HCT116 (cell line): ENCODE measurements at regions not wholly inside any gene's neighbourhood (a gene's known extent, or its start where the extent isn't known, plus 50 kb on each side); places are given as distances from the start of the nearest gene placed in this dataset.

Experiments used
- ATAC-seq: fragments of 200-7000 bp; cut with Tn5 transposase; 2 replicates; pipeline ENCODE4 v1.9.1; 2020; ENCODE audit warnings: mild to moderate bottlenecking, moderate library complexity
- BruUV-seq: library from RNA; stranded (reverse); fragments of 400-500 nt; replicated peaks from 2 replicates; lab custom pipeline; 2021; lab: Mats Ljungman, UMichigan
- CTCF ChIA-PET: fragments of 300-600 bp; sonication (Branson Sonifier 250); formaldehyde crosslinking; loops from one replicate; lab custom pipeline; 2021; ENCODE audit warnings: antibody characterized with exemption; lab: Charles Lee
- POLR2A ChIA-PET: fragments of 300-600, 350-600 bp; sonication (Branson Sonifier 250); formaldehyde crosslinking; loops from one replicate; lab custom pipeline; 2021; ENCODE audit warnings: antibody characterized with exemption; lab: Charles Lee
- RAD21 ChIA-PET, 2 experiments: fragments of 300-600 bp; sonication (Branson Sonifier 250); formaldehyde crosslinking; loops; one replicate each; lab custom pipeline; 2023; ENCODE audit warnings: low total read pairs in 2 of 2; ENCODE audit not compliant: uncharacterized antibody in 2 of 2, unreplicated experiment in 2 of 2, low non-redundant PET in 1 of 2; lab: Charles Lee
- DNase-seq: peaks from one replicate; pipeline ENCODE4 v3.0.0-alpha.2; 2010; ENCODE audit warnings: low read depth, low spot score
- H2AFZ ChIP-seq: fragments of 200-600 bp; shearing (Covaris generic), sonication (generic); 2 replicates; pipeline ENCODE4 v1.6.1; 2017; ENCODE audit warnings: low read depth, mixed run types, mixed read lengths, antibody characterized with exemption, low read length; ENCODE audit not compliant: poor library complexity, severe bottlenecking
- H3K27ac ChIP-seq: 2 replicates; pipeline ENCODE4 v1.5.1; 2012; ENCODE audit warnings: low read depth, low read length
- H3K27me3 ChIP-seq: fragments of 200-600 bp; sonication (generic); 2 replicates; pipeline ENCODE4 v1.6.1; 2016; ENCODE audit warnings: mixed run types, low read length, mixed read lengths; ENCODE audit not compliant: insufficient read depth
- H3K36me3 ChIP-seq, 2 experiments: fragments of 200-500 bp in 1 of 2; fragments of 200-600 bp in 1 of 2; sonication (Bioruptor generic) in 1 of 2; sonication (generic) in 1 of 2; 2 replicates each; pipeline versions ENCODE4 v1.5.1 to v1.6.1; 2014 to 2016; ENCODE audit warnings: low read length in 2 of 2, inconsistent platforms in 1 of 2, mixed read lengths in 1 of 2, mixed run types in 1 of 2; ENCODE audit not compliant: insufficient read depth in 2 of 2, control insufficient read depth in 1 of 2
- H3K4me1 ChIP-seq, 2 experiments: fragments of 200-600 bp in 1 of 2; sonication (generic) in 1 of 2; 2 replicates each; pipeline versions ENCODE4 v1.5.1 to v1.6.1; 2012 to 2017; ENCODE audit warnings: low read length in 2 of 2, inconsistent platforms in 1 of 2, mild to moderate bottlenecking in 1 of 2, mixed read lengths in 1 of 2, mixed run types in 1 of 2, moderate library complexity in 1 of 2; ENCODE audit not compliant: insufficient read depth in 2 of 2, control insufficient read depth in 1 of 2
- H3K4me2 ChIP-seq: fragments of 200-600 bp; sonication (generic); 2 replicates; pipeline ENCODE4 v1.6.1; 2017; ENCODE audit warnings: mixed run types, low read length, mixed read lengths
- H3K4me3 ChIP-seq, 2 experiments: fragments of 200-600 bp in 1 of 2; sonication (generic) in 1 of 2; replicated peaks in 1 of 2; 2 replicates each; pipeline ENCODE4 v1.5.1; 2011 to 2016; ENCODE audit warnings: low read length in 2 of 2, control low read depth in 1 of 2, low read depth in 1 of 2, mild to moderate bottlenecking in 1 of 2, mixed read lengths in 1 of 2, mixed run types in 1 of 2
- H3K79me2 ChIP-seq: fragments of 200-600 bp; sonication (generic); 2 replicates; pipeline ENCODE4 v1.6.1; 2017; ENCODE audit warnings: mild to moderate bottlenecking, mixed run types, low read length, moderate library complexity, mixed read lengths; ENCODE audit not compliant: insufficient read depth
- H3K9ac ChIP-seq: fragments of 200-600 bp; sonication (generic); 2 replicates; pipeline ENCODE4 v1.6.1; 2016; ENCODE audit warnings: low read length, mixed read lengths
- H3K9me2 ChIP-seq: fragments of 200-600 bp; sonication (generic), shearing (Covaris generic); 2 replicates; pipeline ENCODE4 v1.6.1; 2017; ENCODE audit warnings: mixed run types, mild to moderate bottlenecking, moderate library complexity; ENCODE audit not compliant: insufficient read depth
- H3K9me3 ChIP-seq, 2 experiments: fragments of 200-500 bp in 1 of 2; fragments of 200-600 bp in 1 of 2; sonication (Bioruptor generic) in 1 of 2; sonication (generic) in 1 of 2; 2 replicates each; pipeline ENCODE4 v1.6.1; 2014 to 2017; ENCODE audit warnings: low read length in 2 of 2, mixed read lengths in 2 of 2, inconsistent platforms in 1 of 2, low read depth in 1 of 2, mild to moderate bottlenecking in 1 of 2, mixed run types in 1 of 2, moderate library complexity in 1 of 2; ENCODE audit not compliant: control insufficient read depth in 1 of 2, insufficient read depth in 1 of 2
- H4K20me1 ChIP-seq: fragments of 200-600 bp; sonication (generic), shearing (Covaris generic); 2 replicates; pipeline ENCODE4 v1.6.1; 2017; ENCODE audit warnings: mixed run types, mild to moderate bottlenecking, moderate library complexity; ENCODE audit not compliant: insufficient read depth
- ATF3 ChIP-seq: IDR thresholded peaks from 2 replicates; pipeline ENCODE4 v1.6.1; 2012
- CEBPB ChIP-seq: IDR thresholded peaks from 2 replicates; pipeline ENCODE4 v1.6.1; 2012; ENCODE audit warnings: low read depth
- CTCF ChIP-seq, 3 experiments: fragments of 200-600 bp in 1 of 3; sonication (generic) in 1 of 3; IDR thresholded peaks in 2 of 3; conservative IDR thresholded peaks in 1 of 3; 2 replicates each; pipeline ENCODE4 v1.5.1; 2012 to 2017; ENCODE audit warnings: low read depth in 2 of 3, low read length in 2 of 3, antibody characterized with exemption in 1 of 3, borderline replicate concordance in 1 of 3, control low read depth in 1 of 3, mild to moderate bottlenecking in 1 of 3, mixed read lengths in 1 of 3, mixed run types in 1 of 3, moderate library complexity in 1 of 3; ENCODE audit not compliant: insufficient read depth in 1 of 3
- EZH2 ChIP-seq: fragments of 200-600 bp; sonication (generic); IDR thresholded peaks from 2 replicates; pipeline ENCODE4 v1.6.1; 2017; ENCODE audit warnings: antibody characterized with exemption, mixed run types
- FOSL1 ChIP-seq: IDR thresholded peaks from 2 replicates; pipeline ENCODE4 v1.6.1; 2012; ENCODE audit warnings: low read depth
- POLR2A ChIP-seq: IDR thresholded peaks from 2 replicates; pipeline ENCODE4 v1.7.0; 2011; ENCODE audit warnings: borderline replicate concordance; ENCODE audit not compliant: insufficient read depth, insufficient read length; ENCODE audit errors: extremely low read depth
- RAD21 ChIP-seq: IDR thresholded peaks from 2 replicates; pipeline ENCODE4 v1.6.1; 2012; ENCODE audit warnings: low read depth, mild to moderate bottlenecking
- REST ChIP-seq: IDR thresholded peaks from 2 replicates; pipeline ENCODE4 v1.6.1; 2012; ENCODE audit warnings: low read depth
- SIN3A ChIP-seq: IDR thresholded peaks from 2 replicates; pipeline ENCODE4 v1.6.1; 2012; ENCODE audit warnings: low read depth
- SP1 ChIP-seq: IDR thresholded peaks from 2 replicates; pipeline ENCODE4 v1.6.1; 2012; ENCODE audit warnings: low read depth
- ZBTB33 ChIP-seq: IDR thresholded peaks from 2 replicates; pipeline ENCODE4 v1.6.1; 2011; ENCODE audit warnings: mild to moderate bottlenecking, low read length, moderate library complexity; ENCODE audit not compliant: insufficient replicate concordance; ENCODE audit errors: extremely low read depth
- ZNF274 ChIP-seq: fragments of 200-500 bp; sonication (Bioruptor generic); IDR thresholded peaks from 2 replicates; pipeline ENCODE4 v1.6.1; 2014; ENCODE audit warnings: mild to moderate bottlenecking, low read depth, low read length, inconsistent platforms
- intact Hi-C: fragments of 100-400 bp; cut with micrococcal nuclease; formaldehyde crosslinking; loops from 2 replicates; pipeline ENCODE4 v1.10.0; 2022

GRCh38 chr5:29924107-29924506 lies 1269.4 kb upstream of the CDH6 start:
- ChIA-PET POLR2A (no interaction called here), RAD21 (no interaction called here), CTCF (no interaction called here)
- Histone ChIP-seq H3K9ac (no peak overlapping the region), H3K4me2 (no peak overlapping the region), H3K79me2 (no peaks in the 10 kb centered on the region), H3K9me3 (peaks cover 13 to 30% of the 10 kb centered on the region in 2 experiments; a peak in 2 of 4 replicates), H3K27me3 (no peaks in the 10 kb centered on the region), H3K27ac (no peak overlapping the region), H2AFZ (no peak overlapping the region), H3K9me2 (no peaks in the 10 kb centered on the region), H3K4me1 (no peaks in the 10 kb centered on the region), H3K36me3 (no peaks in the 10 kb centered on the region), H4K20me1 (no peaks in the 10 kb centered on the region), H3K4me3 (no peak overlapping the region)
- TF ChIP-seq POLR2A (no peak), REST (no peak), SP1 (no peak), SIN3A (no peak), ZNF274 (no peak), RAD21 (no peak), ATF3 (no peak), CEBPB (no peak), FOSL1 (no peak), CTCF (IDR thresholded peaks at IDR 0.05 in 2 of 3, conservative IDR thresholded peaks at IDR 0.05 in 1 of 3; ENCODE audit: borderline replicate concordance in 1 of 3, insufficient read depth in 1 of 3, low read depth in 2 of 3, low read length in 2 of 3) (no peak), ZBTB33 (no peak), EZH2 (no peak)
- no peak for DNase-seq
- no peak for ATAC-seq
- no TSS peak for BruUV-seq
- intact Hi-C loops = no loop called here
